HCT116 (cell line): ENCODE measurements at regions not wholly inside any gene's neighbourhood (a gene's known extent, or its start where the extent isn't known, plus 50 kb on each side); places are given as distances from the start of the nearest gene placed in this dataset.

ENCODE experiments used
- ATAC-seq: fragments of 200-7000 bp; cut with Tn5 transposase; 2 replicates; pipeline ENCODE4 v1.9.1; 2020; ENCODE audit warnings: mild to moderate bottlenecking, moderate library complexity
- BruUV-seq: library from RNA; stranded (reverse); fragments of 400-500 nt; replicated peaks from 2 replicates; lab custom pipeline; 2021; lab: Mats Ljungman, UMichigan
- CTCF ChIA-PET: fragments of 300-600 bp; sonication (Branson Sonifier 250); formaldehyde crosslinking; loops from one replicate; lab custom pipeline; 2021; ENCODE audit warnings: antibody characterized with exemption; lab: Charles Lee
- POLR2A ChIA-PET: fragments of 300-600, 350-600 bp; sonication (Branson Sonifier 250); formaldehyde crosslinking; loops from one replicate; lab custom pipeline; 2021; ENCODE audit warnings: antibody characterized with exemption; lab: Charles Lee
- RAD21 ChIA-PET, 2 experiments: fragments of 300-600 bp; sonication (Branson Sonifier 250); formaldehyde crosslinking; loops; one replicate each; lab custom pipeline; 2023; ENCODE audit warnings: low total read pairs in 2 of 2; ENCODE audit not compliant: uncharacterized antibody in 2 of 2, unreplicated experiment in 2 of 2, low non-redundant PET in 1 of 2; lab: Charles Lee
- DNase-seq: peaks from one replicate; pipeline ENCODE4 v3.0.0-alpha.2; 2010; ENCODE audit warnings: low read depth, low spot score
- H2AFZ ChIP-seq: fragments of 200-600 bp; shearing (Covaris generic), sonication (generic); 2 replicates; pipeline ENCODE4 v1.6.1; 2017; ENCODE audit warnings: low read depth, mixed run types, mixed read lengths, antibody characterized with exemption, low read length; ENCODE audit not compliant: poor library complexity, severe bottlenecking
- H3K27ac ChIP-seq: 2 replicates; pipeline ENCODE4 v1.5.1; 2012; ENCODE audit warnings: low read depth, low read length
- H3K27me3 ChIP-seq: fragments of 200-600 bp; sonication (generic); 2 replicates; pipeline ENCODE4 v1.6.1; 2016; ENCODE audit warnings: mixed run types, low read length, mixed read lengths; ENCODE audit not compliant: insufficient read depth
- H3K36me3 ChIP-seq, 2 experiments: fragments of 200-500 bp in 1 of 2; fragments of 200-600 bp in 1 of 2; sonication (Bioruptor generic) in 1 of 2; sonication (generic) in 1 of 2; 2 replicates each; pipeline versions ENCODE4 v1.5.1 to v1.6.1; 2014 to 2016; ENCODE audit warnings: low read length in 2 of 2, inconsistent platforms in 1 of 2, mixed read lengths in 1 of 2, mixed run types in 1 of 2; ENCODE audit not compliant: insufficient read depth in 2 of 2, control insufficient read depth in 1 of 2
- H3K4me1 ChIP-seq, 2 experiments: fragments of 200-600 bp in 1 of 2; sonication (generic) in 1 of 2; 2 replicates each; pipeline versions ENCODE4 v1.5.1 to v1.6.1; 2012 to 2017; ENCODE audit warnings: low read length in 2 of 2, inconsistent platforms in 1 of 2, mild to moderate bottlenecking in 1 of 2, mixed read lengths in 1 of 2, mixed run types in 1 of 2, moderate library complexity in 1 of 2; ENCODE audit not compliant: insufficient read depth in 2 of 2, control insufficient read depth in 1 of 2
- H3K4me2 ChIP-seq: fragments of 200-600 bp; sonication (generic); 2 replicates; pipeline ENCODE4 v1.6.1; 2017; ENCODE audit warnings: mixed run types, low read length, mixed read lengths
- H3K4me3 ChIP-seq, 2 experiments: fragments of 200-600 bp in 1 of 2; sonication (generic) in 1 of 2; replicated peaks in 1 of 2; 2 replicates each; pipeline ENCODE4 v1.5.1; 2011 to 2016; ENCODE audit warnings: low read length in 2 of 2, control low read depth in 1 of 2, low read depth in 1 of 2, mild to moderate bottlenecking in 1 of 2, mixed read lengths in 1 of 2, mixed run types in 1 of 2
- H3K79me2 ChIP-seq: fragments of 200-600 bp; sonication (generic); 2 replicates; pipeline ENCODE4 v1.6.1; 2017; ENCODE audit warnings: mild to moderate bottlenecking, mixed run types, low read length, moderate library complexity, mixed read lengths; ENCODE audit not compliant: insufficient read depth
- H3K9ac ChIP-seq: fragments of 200-600 bp; sonication (generic); 2 replicates; pipeline ENCODE4 v1.6.1; 2016; ENCODE audit warnings: low read length, mixed read lengths
- H3K9me2 ChIP-seq: fragments of 200-600 bp; sonication (generic), shearing (Covaris generic); 2 replicates; pipeline ENCODE4 v1.6.1; 2017; ENCODE audit warnings: mixed run types, mild to moderate bottlenecking, moderate library complexity; ENCODE audit not compliant: insufficient read depth
- H3K9me3 ChIP-seq, 2 experiments: fragments of 200-500 bp in 1 of 2; fragments of 200-600 bp in 1 of 2; sonication (Bioruptor generic) in 1 of 2; sonication (generic) in 1 of 2; 2 replicates each; pipeline ENCODE4 v1.6.1; 2014 to 2017; ENCODE audit warnings: low read length in 2 of 2, mixed read lengths in 2 of 2, inconsistent platforms in 1 of 2, low read depth in 1 of 2, mild to moderate bottlenecking in 1 of 2, mixed run types in 1 of 2, moderate library complexity in 1 of 2; ENCODE audit not compliant: control insufficient read depth in 1 of 2, insufficient read depth in 1 of 2
- H4K20me1 ChIP-seq: fragments of 200-600 bp; sonication (generic), shearing (Covaris generic); 2 replicates; pipeline ENCODE4 v1.6.1; 2017; ENCODE audit warnings: mixed run types, mild to moderate bottlenecking, moderate library complexity; ENCODE audit not compliant: insufficient read depth
- ATF3 ChIP-seq: IDR thresholded peaks from 2 replicates; pipeline ENCODE4 v1.6.1; 2012
- CTCF ChIP-seq, 3 experiments: fragments of 200-600 bp in 1 of 3; sonication (generic) in 1 of 3; IDR thresholded peaks in 2 of 3; conservative IDR thresholded peaks in 1 of 3; 2 replicates each; pipeline ENCODE4 v1.5.1; 2012 to 2017; ENCODE audit warnings: low read depth in 2 of 3, low read length in 2 of 3, antibody characterized with exemption in 1 of 3, borderline replicate concordance in 1 of 3, control low read depth in 1 of 3, mild to moderate bottlenecking in 1 of 3, mixed read lengths in 1 of 3, mixed run types in 1 of 3, moderate library complexity in 1 of 3; ENCODE audit not compliant: insufficient read depth in 1 of 3
- ELF1 ChIP-seq: IDR thresholded peaks from 2 replicates; pipeline ENCODE4 v1.6.1; 2012; ENCODE audit warnings: low read depth, borderline replicate concordance
- EZH2 ChIP-seq: fragments of 200-600 bp; sonication (generic); IDR thresholded peaks from 2 replicates; pipeline ENCODE4 v1.6.1; 2017; ENCODE audit warnings: antibody characterized with exemption, mixed run types
- EZH2phosphoT487 ChIP-seq: fragments of 200-600 bp; IDR thresholded peaks from 2 replicates; pipeline ENCODE4 v1.6.1; 2018; ENCODE audit warnings: antibody characterized with exemption, borderline replicate concordance
- FOSL1 ChIP-seq: IDR thresholded peaks from 2 replicates; pipeline ENCODE4 v1.6.1; 2012; ENCODE audit warnings: low read depth
- SIN3A ChIP-seq: IDR thresholded peaks from 2 replicates; pipeline ENCODE4 v1.6.1; 2012; ENCODE audit warnings: low read depth
- SP1 ChIP-seq: IDR thresholded peaks from 2 replicates; pipeline ENCODE4 v1.6.1; 2012; ENCODE audit warnings: low read depth
- SRF ChIP-seq: IDR thresholded peaks from 2 replicates; pipeline ENCODE4 v1.6.1; 2012; ENCODE audit warnings: low read depth
- YY1 ChIP-seq: IDR thresholded peaks from 2 replicates; pipeline ENCODE4 v1.6.1; 2011; ENCODE audit warnings: low read length, low read depth, moderate library complexity, mild to moderate bottlenecking; ENCODE audit not compliant: insufficient replicate concordance; ENCODE audit errors: extremely low read depth
- ZFX ChIP-seq: fragments of 450-650 bp; IDR thresholded peaks from 2 replicates; pipeline ENCODE4 v1.6.1; 2017
- intact Hi-C: fragments of 100-400 bp; cut with micrococcal nuclease; formaldehyde crosslinking; loops from 2 replicates; pipeline ENCODE4 v1.10.0; 2022

GRCh38 chr2:123154195-123154594 lies 870.9 kb upstream of the CNTNAP5 start:
- no peaks in the 10 kb centered on the region for H3K27me3 ChIP-seq
- no peak overlapping the region for H3K4me2 ChIP-seq
- no peak overlapping the region for H3K27ac ChIP-seq
- H3K9me3 ChIP-seq: peaks cover 9 to 18% of the 10 kb centered on the region in 2 experiments; a peak in 3 of 4 replicates
- H4K20me1 ChIP-seq: no peaks in the 10 kb centered on the region
- RAD21 ChIA-PET: no interaction called here
- BruUV-seq: no TSS peak
- POLR2A ChIA-PET: no interaction called here
- CTCF ChIA-PET: no interaction called here
- no peaks in the 10 kb centered on the region for H3K4me1 ChIP-seq
- H3K4me3 ChIP-seq: no peak overlapping the region
- TF ChIP-seq SRF (no peak), FOSL1 (no peak), ZFX (no peak), SIN3A (no peak), EZH2 (no peak), EZH2phosphoT487 (no peak), CTCF (IDR thresholded peaks at IDR 0.05 in 2 of 3, conservative IDR thresholded peaks at IDR 0.05 in 1 of 3; ENCODE audit: borderline replicate concordance in 1 of 3, insufficient read depth in 1 of 3, low read depth in 2 of 3, low read length in 2 of 3) (no peak), YY1 (no peak), ELF1 (no peak), SP1 (no peak)
- intact Hi-C loops: no loop called here
- H3K36me3 ChIP-seq: no peaks in the 10 kb centered on the region
- no peak for ATAC-seq
- H2AFZ ChIP-seq: no peak overlapping the region
- H3K9ac ChIP-seq: no peak overlapping the region
- DNase-seq: no peak
- no peaks in the 10 kb centered on the region for H3K9me2 ChIP-seq
- no peaks in the 10 kb centered on the region for H3K79me2 ChIP-seq

GRCh38 chr2:123157016-123157415 lies 868.1 kb upstream of the CNTNAP5 start:
- no peaks in the 10 kb centered on the region for H4K20me1 ChIP-seq
- DNase-seq (no peak), ATAC-seq (no peak)
- no peak overlapping the region for H3K4me2 ChIP-seq
- H3K4me1 ChIP-seq: no peaks in the 10 kb centered on the region
- peaks cover 0 to 14% of the 10 kb centered on the region in 2 experiments; a peak in 2 of 4 replicates for H3K9me3 ChIP-seq
- H2AFZ ChIP-seq: no peak overlapping the region
- no peak for TF ChIP-seq ATF3
- no peaks in the 10 kb centered on the region for H3K36me3 ChIP-seq
- intact Hi-C loops: no loop called here
- no peaks in the 10 kb centered on the region for H3K27me3 ChIP-seq
- no peak overlapping the region for H3K9ac ChIP-seq
- POLR2A ChIA-PET: no interaction called here
- no TSS peak for BruUV-seq
- H3K9me2 ChIP-seq: no peaks in the 10 kb centered on the region
- H3K79me2 ChIP-seq: no peaks in the 10 kb centered on the region
- H3K27ac ChIP-seq: no peak overlapping the region
- H3K4me3 ChIP-seq: no peak overlapping the region
- CTCF ChIA-PET: no interaction called here
- RAD21 ChIA-PET: no interaction called here
